GM11168 (cell line): ENCODE measurements at regions not wholly inside any gene's neighbourhood (a gene's known extent, or its start where the extent isn't known, plus 50 kb on each side); places are given as distances from the start of the nearest gene placed in this dataset.
"Not testable (repeated sequence)": the region's sequence is repeated elsewhere in the genome, so short reads cannot be mapped to it uniquely, and the experiment has no call there.

ENCODE experiments used
- in situ Hi-C: fragments of 300-500 bp; cut with MboI; formaldehyde crosslinking; loops from one replicate; pipeline ENCODE4 v1.12.0; 2022; ENCODE audit warnings: low sequenced_read_pairs; ENCODE audit not compliant: unreplicated experiment

DNA sequence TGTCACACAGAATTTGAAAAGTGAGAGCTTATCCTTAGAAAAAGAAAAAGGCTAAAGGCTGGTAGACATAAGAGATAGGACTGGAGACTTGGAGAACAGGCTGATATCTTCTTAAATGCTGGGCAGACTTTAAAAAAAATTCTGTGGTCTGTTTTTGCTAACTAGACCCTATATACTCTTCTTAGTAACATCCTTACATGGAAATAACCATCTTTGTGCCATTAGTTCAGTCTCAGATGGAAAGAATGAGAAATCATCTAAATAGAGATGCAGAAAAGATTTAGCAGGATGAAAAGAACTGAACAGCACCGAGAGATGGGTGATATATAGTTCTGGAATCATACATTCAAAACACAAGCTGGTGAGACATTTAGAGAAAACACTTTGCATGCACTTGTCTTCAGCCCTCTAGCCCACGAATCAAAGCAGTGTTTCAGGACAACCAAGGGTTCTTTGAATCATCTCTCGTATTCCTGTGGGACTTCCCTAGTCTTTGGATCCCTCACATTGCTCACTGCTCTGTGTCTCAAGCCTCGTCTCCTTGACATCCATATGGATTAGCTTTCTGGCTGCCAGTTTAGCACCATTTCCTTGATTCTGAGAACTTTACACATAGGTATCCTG, 93.0 kb upstream of the LYSMD4 start:
- in situ Hi-C loops, result no loop called here

DNA sequence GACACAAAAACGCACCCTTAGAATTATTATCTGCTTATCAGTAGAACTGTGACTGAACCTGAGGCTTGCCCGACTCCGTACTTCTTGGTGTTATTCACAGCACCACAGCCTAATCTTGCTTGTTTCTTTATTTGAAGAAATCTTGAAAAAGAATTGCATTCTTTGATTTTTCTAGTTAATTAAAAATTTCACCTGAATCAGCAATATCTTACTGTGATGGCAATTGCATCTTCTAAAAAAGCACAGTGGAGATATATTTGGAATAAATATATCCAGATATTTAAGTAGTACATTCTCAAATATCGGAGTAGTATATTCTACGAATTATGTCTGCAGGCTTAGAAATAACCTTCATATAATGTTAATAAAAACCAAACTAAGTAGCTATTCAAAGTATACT, 90.1 kb upstream of the LYSMD4 start:
- in situ Hi-C loops, result no loop called here

DNA sequence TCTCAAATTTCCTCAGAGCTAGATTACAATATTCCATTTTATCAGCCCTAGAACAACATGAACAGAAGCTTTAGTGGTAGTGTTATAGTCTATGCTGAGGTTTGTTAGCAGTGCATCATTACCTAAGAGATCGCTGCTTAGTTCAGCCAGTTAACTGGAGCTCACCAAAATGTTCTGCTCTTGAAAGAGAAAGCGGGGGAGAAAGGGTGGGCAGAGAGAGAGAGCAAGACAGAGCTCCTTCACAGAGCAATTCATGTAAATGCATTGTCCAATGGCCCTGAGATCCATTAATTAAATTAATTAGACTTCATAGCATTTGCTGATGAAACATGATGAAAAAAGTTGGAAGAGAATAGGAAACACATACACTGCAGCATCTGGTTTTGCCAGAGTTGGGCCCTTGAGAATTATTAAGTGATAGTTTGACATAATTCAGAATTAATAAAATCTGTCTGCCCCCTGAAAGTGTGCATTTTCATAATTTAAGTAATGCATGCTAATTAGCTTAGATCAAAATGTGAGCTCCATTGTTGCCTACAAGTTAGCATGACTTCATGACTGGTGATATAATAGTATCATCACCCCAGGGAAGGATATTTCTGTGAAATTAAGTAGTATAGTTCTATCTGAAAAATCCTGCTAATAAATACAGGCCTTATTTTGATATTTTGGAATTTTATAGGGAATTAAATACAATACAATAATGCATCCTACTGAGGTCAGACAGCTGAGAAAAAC, 86.9 kb upstream of the LYSMD4 start:
- in situ Hi-C loops, result no loop called here

DNA sequence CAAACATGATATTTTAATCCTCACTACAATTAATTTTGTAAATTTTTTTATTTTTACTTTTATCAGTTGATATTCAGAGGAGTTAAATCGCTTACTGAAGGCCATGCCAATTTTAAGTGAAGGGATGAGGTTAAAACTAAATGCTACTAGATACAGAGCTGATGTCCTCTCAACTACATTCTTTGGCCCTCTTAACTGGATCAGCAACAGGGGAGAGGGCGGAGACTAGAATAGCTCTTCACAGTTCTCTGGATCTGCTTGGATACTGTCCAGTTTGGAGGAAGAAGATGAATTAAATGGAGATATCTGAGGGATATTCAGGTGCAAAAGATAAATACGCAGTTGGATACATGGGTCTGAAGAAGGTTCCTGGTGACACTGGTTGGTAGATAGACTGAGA, 85.6 kb upstream of the LYSMD4 start:
- in situ Hi-C loops, result no loop called here

DNA sequence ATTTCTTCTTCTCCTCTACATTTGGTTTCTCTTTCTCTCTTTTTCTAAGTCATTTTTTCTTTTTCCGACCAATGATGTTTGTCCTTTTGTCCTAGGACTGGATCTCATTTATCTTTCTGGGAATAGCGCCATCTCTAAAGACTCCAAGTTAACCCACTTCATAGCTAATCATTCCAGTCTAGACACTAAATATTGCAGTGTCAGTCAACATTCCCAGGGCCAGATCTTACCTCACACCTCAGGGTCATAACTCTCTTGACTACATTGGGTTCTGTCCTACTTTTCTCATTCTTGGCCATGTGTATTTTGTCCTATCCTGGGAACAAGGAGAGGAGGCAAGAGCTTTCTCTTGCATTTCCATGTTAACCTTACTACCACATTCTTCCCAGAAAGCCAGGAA, 83.6 kb upstream of the LYSMD4 start:
- in situ Hi-C loops, result not testable (repeated sequence)

DNA sequence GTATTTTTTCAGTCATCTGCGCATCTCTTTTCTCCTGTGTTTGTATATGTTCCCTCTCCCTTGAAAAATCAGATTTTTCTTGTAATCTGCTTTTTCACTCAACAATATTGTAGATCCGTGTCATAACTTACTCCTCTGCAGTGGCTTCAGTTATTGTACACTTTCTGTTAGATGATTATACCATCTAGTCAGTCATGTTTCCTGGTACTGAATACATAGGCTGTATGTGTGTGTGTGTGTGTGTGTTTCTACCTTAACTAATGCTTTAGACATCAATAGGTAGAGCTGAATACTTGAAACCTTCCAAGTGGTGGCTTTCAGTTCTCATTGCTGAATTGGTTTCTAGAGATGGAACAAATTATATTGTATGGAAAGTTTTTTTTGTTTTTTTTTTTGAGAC, 77.4 kb upstream of the LYSMD4 start:
- in situ Hi-C loops, result not testable (repeated sequence)

DNA sequence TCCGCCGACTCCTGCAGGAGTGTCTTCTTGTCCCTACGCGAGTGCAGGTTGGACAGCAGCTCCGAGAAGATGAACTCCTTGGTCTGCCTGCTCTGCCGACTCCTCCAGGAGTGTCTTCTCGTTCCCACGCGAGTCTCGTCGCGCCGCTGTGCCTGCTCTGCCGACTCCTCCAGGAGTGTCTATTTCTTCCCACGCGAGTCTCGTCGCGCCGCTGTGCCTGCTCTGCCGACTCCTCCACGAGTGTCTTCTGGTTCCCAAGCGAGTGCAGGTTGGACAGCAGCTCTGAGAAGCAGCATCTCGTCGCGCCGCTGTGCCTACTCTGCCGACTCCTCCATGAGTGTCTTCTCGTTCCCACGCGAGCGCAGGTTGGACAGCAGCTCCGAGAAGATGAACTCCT, 66.6 kb upstream of the LYSMD4 start:
- in situ Hi-C loops, result loop anchor here (5.0 to 10.0 kb wide), 2 partner anchors 1945 to 1967 kb away; no protein-coding TSS in a partner anchor

DNA sequence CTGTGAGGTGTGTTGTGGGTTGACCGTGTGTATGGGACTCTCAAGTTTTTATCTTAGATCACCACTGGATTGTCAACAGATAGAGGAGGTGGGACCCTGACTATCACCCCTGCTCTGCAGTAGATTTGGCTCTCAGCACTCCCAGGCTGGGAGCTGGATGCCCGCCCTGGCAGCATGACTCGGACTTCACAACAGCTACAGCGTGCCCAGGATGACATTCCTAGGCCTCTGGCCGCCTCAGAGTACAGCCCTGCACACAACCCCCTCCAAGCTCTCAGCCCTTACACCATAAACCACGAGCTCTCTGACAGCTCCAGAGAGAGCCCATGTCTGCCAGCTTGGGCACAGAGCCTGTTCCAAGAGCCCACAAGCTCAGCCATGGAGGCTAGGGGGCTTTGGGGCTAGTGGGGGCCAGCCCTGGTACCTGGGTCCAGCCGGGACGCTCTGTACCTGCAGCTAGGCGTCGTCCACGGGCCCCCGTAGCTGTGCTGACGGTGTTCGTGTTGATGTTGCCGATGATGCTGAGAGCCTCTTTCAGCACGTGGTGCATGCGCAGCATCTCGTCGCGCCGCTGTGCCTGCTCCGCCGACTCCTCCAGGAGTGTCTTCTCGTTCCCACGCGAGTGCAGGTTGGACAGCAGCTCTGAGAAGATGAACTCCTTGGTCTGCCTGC, 66.1 kb upstream of the LYSMD4 start:
- in situ Hi-C loops, result loop anchor here (5.0 kb wide), 1 partner anchor 1968 kb away; no protein-coding TSS in a partner anchor

DNA sequence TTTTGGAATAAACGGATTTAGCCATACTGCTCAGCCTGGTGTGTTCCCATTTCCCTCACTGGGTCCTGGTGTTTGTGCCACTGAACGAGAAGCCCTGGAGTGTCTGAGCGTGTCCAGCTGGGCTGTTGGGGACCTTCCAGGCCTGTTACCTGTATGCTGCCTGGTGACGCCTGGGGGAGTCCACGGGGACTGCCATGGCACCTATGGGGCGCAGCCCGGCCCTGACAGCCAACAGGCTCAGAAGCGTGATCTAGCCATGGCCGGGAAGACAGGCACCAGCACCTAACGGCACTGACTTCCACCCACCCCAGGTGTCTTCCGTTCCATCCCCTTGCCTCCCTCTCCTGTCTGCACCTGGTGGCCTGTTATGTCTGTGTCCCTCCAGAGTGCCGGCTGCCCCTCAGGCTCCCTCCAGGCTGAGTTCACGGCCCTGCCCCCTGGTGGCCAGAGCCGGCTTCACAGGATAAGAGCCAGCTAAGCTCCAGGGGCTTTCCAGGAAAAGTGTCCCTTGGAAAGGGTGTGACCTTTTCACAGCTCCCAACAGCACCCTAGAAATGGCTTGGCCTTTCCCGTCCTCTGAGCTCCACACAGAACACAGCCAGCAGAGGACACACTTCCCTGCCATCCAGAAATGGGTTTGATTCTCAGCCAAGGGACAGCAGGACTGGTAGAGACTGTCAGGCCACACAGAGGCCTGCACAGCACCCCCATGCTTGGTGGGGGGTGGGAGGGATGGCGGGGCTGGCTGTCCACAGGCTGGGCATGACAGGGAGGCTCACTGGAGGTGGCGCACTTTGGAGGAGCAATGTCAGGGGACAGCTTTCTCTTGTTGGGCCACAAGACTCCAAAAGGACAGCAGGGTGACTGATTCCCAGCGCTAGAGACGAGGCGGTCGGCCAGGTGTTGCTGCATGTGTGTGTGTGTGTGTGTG, 64.0 kb upstream of the LYSMD4 start:
- in situ Hi-C loops, result loop anchor here (5.0 kb wide), 1 partner anchor 1970 kb away; no protein-coding TSS in a partner anchor

DNA sequence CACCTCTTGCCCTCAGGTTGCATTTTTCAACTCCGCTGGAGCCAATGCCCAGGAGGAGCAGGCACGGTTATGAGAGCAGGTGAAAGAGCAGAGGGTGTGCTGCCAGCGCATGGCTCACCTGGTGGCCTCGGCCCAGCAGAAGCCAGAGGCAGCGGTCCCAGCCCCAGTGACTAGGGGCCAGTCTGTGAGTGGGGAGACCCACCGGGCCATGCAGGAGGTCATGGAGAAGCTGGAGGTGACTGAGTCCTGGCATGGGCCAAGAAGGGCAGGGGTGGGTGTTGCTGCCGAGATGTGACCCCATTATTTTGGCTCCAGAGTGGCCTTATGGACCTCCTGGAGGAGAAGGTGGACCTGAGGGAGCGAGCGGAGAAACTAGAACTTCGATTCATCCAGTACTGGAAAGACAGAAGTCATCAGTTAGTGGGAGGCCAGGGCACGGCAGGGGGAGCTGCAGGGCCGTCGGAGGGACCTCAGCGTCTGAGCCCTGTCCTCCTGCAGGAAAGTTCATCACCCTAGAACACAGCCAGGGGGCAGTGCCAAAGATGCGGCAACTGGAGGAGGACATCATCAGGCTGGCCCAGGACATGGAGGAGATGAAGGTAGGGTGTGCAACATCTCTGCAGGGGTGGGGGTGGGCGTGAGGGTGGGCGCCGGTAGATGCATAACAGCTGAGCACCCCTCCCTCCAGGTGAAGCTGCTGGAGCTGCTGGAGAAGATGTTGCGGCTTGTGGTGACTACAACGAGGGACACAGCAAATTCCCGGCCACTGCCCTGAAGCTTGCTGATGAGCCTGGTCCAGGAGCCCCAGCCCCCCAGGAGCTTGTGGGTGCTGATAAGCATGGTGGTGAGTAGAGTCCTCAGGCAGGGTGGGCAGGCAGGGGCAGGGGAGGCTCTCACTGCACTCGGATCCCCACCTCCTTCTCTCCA, 58.9 kb upstream of the LYSMD4 start:
- in situ Hi-C loops, result not testable (repeated sequence)

DNA sequence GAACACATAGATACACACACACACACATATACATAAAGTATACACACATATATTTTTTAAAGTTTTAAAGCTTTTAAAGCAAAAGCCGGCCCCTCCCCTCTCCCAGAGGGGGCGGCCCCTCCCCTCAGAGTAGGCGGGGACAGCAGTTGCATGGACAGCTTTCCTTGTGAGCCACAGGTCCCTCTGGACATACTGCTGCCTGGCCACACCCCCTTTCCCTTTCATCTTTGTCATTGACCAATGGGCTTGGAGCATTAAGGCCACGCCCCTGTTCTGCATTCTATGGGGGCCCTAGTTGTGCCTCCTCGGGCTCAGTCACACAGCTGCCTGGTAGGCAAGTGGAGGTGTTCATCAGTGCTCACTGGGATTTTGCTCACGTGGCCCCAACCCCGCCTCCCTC, 57.5 kb upstream of the LYSMD4 start:
- in situ Hi-C loops, result not testable (repeated sequence)

DNA sequence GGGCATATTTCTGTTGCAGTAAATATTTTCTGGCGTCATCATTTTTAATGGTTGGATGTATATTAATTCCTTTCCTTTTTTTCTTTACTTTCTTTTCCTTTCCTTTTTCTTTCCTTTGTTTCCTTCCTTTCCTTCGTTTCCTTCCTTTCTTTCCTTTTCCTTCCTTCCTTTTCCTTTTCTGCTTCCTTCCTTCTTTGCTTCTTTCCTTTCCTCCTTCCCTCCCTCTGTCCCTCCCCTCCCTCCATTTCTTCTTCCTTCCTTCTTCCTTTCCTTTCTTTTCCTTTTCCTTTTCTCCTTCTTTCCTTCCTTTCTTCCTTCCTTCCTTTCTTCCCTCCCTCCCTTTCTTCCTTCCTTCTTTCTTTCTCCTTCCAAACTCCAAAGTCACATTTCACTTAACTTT, 54.9 kb upstream of the LYSMD4 start:
- in situ Hi-C loops, result loop anchor here (5.0 kb wide), 1 partner anchor 1999 kb away; no protein-coding TSS in a partner anchor

DNA sequence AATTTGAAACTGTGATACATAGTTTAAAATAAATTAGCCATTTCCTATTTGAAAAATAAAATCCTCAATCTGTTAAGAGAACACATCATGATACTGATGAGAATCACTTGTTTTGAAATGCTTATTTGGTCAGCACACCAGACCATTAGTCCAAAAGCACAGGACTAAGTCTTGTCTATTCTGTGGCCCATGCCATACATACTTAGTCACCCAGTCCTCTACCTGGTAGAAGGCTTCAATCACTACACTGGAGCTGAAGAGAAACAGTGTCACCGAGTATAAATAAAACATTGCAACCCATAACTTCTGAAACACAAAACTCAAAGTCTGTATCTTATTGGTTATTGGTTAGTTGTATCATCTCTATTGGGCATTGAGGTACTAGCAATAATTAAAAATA, 51.6 kb upstream of the LYSMD4 start:
- in situ Hi-C loops, result loop anchor here (5.0 kb wide), 1 partner anchor 2003 kb away; no protein-coding TSS in a partner anchor

DNA sequence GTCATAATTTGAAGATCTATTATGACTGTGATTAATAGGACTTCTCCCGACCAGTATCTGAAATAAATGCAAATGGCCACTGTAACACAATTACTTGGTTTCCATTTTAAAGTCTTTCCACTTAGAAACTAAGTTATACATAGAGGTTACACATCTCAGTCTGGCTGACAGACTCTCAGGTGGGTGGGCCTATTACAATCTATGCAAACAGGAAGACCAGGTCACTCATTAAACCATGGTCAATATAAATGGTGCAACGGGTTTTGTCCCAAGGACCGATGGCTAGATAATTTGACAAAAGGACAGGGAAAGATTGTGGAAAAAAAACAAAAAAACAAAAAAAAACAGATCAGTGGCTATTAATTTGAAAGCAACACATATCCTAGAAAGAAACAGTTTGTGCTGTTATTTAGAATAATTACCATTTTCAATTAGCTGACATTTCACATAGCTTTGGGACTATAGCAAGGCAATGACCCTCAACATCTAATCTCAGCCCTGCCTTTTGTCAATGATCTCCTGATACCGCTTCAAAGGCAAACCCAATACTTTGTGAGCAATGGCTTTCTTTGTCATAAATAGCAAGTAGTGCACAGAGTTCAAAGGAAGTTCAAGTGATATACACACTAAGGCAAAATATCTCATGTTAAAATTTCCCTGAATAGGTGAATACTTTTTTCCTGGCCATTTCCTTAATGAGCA, 50.8 kb upstream of the LYSMD4 start:
- in situ Hi-C loops, result not testable (repeated sequence)
